GM19468 (cell line): ENCODE measurements at regions not wholly inside any gene's neighbourhood (a gene's known extent, or its start where the extent isn't known, plus 50 kb on each side); places are given as distances from the start of the nearest gene placed in this dataset.
"Not testable (repeated sequence)": the region's sequence is repeated elsewhere in the genome, so short reads cannot be mapped to it uniquely, and the experiment has no call there.

Source experiments
- ATAC-seq: cut with Tn5 transposase; IDR thresholded peaks from one replicate; pipeline ENCODE4 v1.9.1; 2021; ENCODE audit warnings: mild to moderate bottlenecking, moderate library complexity, moderate number of reproducible peaks; ENCODE audit not compliant: unreplicated experiment; ENCODE audit errors: extremely low read depth

GRCh38 chr6:9878535-9878934, 536.3 kb downstream of the TFAP2A start:
- ATAC-seq: no peak

GRCh38 chr6:9875605-9876353, 539.1 kb downstream of the TFAP2A start:
- ATAC-seq: no peak

GRCh38 chr6:9862603-9863167, 552.2 kb downstream of the TFAP2A start:
- ATAC-seq: no peak

DNA sequence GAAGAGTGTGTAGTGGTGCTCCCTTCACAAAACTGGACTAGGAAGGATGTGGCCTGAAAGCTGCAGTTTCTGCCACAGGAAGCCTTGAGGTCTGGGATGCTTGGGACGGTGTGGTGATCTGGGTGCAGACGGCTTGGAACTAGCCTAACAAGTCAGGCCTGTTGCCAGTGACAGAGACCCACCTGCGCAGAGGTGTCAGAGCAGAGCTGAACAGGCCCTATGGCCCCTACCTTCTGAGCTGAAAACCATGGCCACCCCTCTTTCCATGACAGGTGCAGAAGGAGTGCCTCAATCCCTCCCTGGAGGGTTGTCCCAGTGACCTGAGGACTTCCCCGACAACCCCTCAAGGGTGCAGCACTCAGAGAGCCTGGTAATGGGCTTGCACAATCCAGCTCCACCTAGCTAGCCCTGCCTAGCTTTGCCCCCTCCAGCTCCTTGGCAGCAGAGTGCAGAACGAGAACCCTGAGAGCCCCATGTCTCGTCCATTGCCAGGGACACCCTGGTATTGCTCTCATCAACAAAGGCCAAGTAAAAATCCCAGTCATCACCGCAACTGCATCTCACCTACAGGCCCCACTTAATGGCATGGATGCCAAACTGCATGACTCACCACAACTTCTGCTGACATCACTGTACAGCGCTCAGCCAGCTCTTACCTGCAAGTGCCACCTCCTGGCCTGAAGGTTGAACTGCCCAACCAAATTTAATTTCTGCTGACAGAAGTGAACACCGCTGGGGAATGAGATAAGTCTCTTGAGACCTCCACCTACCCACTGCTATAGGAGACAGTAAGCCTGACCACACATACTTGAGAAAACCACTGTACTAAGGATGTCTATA, 563.1 kb downstream of the TFAP2A start:
- no peak for ATAC-seq

GRCh38 chr6:9851006-9851405, 563.9 kb downstream of the TFAP2A start:
- no peak for ATAC-seq

DNA sequence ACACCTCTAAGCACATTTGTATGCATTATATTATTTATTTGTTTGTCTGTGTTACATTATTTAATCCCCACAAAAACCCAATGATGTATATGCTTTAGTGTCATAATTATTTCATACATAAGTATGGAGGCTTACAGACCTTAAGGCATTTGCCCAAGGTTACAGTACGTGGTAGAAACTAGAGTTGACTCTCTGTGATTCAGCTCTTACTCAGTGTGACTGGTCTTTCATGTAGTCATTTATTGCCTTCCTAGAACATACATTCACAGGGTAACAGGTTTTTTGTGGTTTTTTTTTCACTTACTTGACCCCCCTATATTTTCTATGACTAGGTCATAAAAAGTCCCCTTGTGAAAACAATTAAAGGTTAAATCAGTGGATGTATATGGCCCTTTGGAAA, 566.8 kb downstream of the TFAP2A start:
- no peak for ATAC-seq

DNA sequence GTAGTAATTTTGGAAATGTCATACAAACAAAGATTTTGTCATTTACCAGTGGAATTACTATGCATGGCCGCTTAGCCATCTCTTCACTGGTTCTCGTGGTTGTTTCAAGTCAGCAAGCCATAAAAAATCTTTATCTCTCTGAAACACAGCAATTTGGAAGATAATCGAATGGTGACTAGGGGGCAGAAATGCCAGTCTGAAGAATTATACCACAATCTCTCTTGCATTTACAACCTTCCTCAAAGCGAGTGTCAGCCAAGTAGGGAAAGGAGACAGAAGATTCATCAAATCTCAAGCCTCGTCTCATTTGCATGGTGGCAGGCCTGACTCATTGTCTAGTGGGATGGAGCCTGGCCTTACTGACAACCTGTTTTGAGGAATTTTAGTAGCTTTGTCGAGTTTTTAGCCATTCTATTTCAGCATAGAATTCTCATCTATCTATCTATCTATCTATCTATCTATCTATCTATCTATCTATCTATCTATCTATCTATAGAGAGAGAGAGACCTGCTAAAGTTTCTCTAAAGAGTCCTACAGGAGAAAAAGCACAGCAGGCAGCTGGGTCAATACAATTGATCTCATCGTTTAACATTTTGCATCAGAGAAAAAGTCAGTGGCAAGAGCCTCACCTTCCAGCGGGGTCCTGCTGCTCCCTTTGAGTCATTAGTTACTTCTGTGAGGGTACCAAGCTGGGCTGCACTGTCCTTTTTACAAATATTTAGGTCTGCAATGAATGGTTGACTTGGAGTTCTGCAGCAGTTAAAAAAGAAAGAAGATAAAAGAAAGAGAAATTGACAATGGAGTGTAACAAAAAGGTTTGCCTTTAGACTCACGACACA, 572.8 kb downstream of the TFAP2A start:
- no peak for ATAC-seq

GRCh38 chr6:9834233-9834632, 580.6 kb downstream of the TFAP2A start:
- ATAC-seq: no peak

DNA sequence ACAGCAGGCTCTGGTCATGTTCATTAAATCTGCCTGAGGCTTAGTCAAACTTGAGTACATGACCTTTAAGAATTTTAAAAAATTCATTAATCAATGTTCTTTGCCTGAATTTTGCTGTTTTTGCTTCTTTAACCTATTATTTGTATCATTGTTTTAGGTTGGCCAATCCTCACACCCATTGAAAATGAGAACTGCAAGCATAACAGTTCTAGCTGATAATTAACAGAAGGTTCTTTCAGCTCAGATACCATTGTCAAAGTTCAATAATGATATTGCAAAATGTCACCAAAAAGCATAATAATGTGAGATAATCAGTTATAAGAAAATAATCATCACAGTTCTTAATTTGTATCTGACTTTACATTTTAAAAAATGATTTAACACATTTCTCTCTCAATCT, 583.1 kb downstream of the TFAP2A start:
- no peak for ATAC-seq

GRCh38 chr6:9830808-9831207, 584.1 kb downstream of the TFAP2A start:
- no peak for ATAC-seq

GRCh38 chr6:9825526-9825925, 589.3 kb downstream of the TFAP2A start:
- ATAC-seq: no peak

GRCh38 chr6:9810727-9811126, 604.1 kb downstream of the TFAP2A start:
- not testable (repeated sequence) for ATAC-seq

DNA sequence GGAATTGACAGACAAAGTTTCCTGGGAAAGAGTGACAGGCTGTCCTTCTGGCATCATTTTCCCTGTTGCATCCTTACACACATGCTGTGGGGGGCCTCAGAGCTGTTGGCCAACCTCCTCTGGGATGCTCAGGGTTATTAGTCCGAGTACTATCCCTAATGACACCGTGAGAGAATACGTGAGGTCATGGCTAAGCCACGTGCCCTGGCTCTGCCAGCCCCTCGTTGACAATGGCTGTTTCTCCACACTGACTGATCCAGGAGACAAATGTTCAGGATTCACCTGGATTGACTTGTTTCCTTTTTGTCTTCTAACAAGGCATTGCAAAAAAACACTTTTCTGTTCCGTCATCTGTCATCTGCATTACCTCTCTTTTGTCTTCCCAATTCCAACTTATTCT, 604.6 kb downstream of the TFAP2A start:
- no peak for ATAC-seq

DNA sequence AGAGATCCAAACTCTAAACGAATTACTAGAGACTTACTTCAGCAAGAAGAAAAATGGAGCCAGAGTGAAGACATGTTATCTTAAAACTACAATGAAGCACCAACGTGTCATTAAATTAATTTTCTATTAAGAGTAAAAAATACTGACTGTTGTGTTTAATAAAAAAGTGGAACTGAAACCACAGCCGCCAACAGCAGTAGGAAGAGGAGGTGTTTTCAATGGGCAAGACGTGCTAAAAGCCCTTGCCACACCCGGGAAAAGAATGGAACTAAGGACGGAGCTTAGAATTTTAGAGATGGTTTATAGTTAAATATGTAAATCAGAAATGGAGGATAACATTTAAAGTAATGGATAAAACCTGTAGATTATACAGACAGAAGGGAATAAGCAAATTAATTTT, 608.7 kb downstream of the TFAP2A start:
- ATAC-seq: no peak

DNA sequence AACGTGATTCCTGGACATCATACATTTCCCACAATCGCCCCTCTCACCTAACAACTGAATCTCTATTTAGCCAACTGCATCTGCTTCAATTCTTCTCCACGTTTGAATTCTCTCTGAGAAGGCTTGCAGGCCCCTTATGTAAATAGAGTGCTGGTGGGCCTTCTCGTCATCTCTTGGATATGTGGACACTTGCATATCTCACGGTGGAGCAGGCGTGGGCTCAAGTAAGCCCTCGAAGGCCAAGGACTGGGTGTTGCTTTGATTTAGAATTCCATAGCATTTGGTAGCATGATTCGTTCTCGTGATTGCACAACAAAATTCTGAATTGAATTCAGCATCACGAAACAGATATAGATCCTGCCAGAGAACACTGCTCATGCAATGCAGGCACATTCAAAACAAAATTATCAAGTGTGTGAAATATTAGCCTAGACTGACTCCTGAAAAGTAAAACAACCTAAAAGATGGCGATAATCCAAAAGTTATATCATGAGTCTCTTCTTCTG, 613.6 kb downstream of the TFAP2A start:
- ATAC-seq: no peak

GRCh38 chr6:9799582-9799981, 615.3 kb downstream of the TFAP2A start:
- ATAC-seq: no peak

GRCh38 chr6:9796827-9797226, 618.0 kb downstream of the TFAP2A start:
- no peak for ATAC-seq

DNA sequence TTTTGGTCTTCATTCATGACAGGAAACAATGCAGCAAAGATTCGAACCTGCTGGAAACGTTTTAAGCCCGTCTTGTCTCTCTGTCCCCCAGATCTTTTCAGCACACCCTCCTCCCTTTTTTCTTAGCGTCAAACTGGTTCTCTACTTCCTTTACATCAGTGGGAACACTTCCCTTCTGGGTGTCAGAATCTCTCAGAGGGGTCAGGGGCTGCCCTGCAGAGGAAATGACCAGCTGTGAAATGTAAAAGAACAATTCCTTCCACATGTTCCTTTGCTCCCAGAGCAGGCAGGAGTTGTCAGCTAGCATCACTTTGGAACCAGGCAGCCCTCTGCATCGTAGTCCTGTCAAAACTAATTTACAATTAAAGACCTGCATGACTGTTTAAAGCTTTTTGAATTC, 619.0 kb downstream of the TFAP2A start:
- ATAC-seq: no peak

GRCh38 chr6:9789201-9789600, 625.7 kb downstream of the TFAP2A start:
- ATAC-seq: no peak

DNA sequence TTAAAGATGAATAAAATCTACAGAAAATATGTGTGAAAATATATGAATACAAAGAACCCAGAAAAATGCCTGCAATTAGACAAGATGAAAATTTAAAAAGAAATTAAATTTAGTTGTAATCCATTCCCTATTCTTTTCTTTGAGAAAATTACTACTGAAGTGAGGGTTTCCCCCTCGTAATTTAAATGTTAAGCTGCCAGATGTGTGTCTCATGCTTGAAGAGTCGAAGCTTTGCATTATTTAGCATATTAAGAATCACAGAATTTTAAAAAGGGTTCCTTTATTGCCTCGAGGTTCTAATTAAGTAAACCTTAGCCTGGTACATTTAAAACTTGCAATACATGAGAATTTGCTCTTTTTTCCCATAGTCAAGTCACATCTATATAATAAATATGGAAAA, 630.1 kb downstream of the TFAP2A start:
- no peak for ATAC-seq
